ENCODE measurements at regions not wholly inside any gene's neighbourhood (a gene's known extent, or its start where the extent isn't known, plus 50 kb on each side); places are given as distances from the start of the nearest gene placed in this dataset.

GRCh38 chr5:159758189-159758588, 158.1 kb upstream of the ADRA1B start:
- no peak for DNase-seq (ENCODE audit: low spot score)

- no peak for DNase-seq (ENCODE audit: low spot score)
These were observed 156.4 kb upstream of the ADRA1B start for GRCh38 chr5:159759791-159760290.

DNA sequence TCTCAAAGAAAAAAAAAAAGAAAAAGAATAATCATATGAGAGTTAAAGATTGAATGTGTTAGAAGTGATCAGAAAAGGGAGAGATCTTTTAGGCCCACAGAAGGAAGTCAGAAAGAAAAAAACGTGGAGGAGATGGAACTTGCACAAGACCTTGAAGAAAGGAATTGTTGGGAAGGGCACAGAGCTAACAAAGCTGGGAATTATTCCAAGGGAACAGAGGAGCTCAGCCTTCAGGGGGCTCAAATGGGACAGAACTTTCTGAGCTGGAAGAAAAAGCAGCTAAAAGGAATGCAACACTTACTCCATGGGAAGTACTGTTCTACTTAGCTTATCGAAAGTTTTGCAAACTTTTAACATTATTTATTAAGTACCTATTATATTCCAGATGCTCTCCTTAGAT, 153.4 kb upstream of the ADRA1B start:
- no peak for DNase-seq (ENCODE audit: low spot score)

GRCh38 chr5:159763562-159763961, 152.7 kb upstream of the ADRA1B start:
- no peak for DNase-seq (ENCODE audit: low spot score)

- no peak for DNase-seq (ENCODE audit: low spot score)
These were observed 151.8 kb upstream of the ADRA1B start for GRCh38 chr5:159764283-159765134.

GRCh38 chr5:159765135-159765433, 151.2 kb upstream of the ADRA1B start:
- no peak for DNase-seq (ENCODE audit: low spot score)

GRCh38 chr5:159765760-159766517, 150.3 kb upstream of the ADRA1B start:
- DNase-seq (ENCODE audit: low spot score), result no peak

- DNase-seq (ENCODE audit: low spot score), result no peak
These were observed 148.0 kb upstream of the ADRA1B start for GRCh38 chr5:159768243-159768642.

GRCh38 chr5:159772698-159773061, 143.6 kb upstream of the ADRA1B start:
- DNase-seq (ENCODE audit: low spot score), result no peak

- DNase-seq (ENCODE audit: low spot score), result peak; percentile 69
These were observed 143.0 kb upstream of the ADRA1B start for GRCh38 chr5:159773062-159773924.

DNA sequence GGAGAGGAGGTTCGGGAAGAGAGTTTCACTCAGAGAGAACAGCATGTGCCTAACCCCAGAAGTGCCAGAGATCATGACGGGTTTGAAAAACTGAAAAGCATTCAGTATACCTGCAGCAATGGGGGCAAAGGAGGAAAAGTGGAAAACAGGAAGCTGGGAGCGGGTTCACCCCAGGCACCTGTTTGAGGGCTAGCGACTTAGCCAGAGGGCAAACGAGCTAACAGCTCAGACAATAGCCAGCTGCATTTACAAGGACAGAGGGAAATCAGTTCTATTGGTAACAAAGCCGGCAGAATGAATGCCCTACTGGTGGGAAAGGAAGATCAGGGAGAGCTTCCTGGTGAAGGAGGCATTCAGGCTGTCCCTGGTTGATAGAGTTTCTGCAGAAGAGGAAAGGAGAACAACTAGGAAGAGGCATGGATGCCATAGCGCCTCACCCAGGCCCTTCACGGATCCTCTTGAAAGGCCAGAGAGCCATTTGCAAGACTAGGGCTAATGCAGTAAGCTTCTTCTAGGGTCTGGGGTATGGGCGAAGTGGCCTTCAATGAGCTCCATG, 141.7 kb upstream of the ADRA1B start:
- DNase-seq (ENCODE audit: low spot score), result no peak

- DNase-seq (ENCODE audit: low spot score), result no peak
These were observed 140.4 kb upstream of the ADRA1B start for GRCh38 chr5:159775890-159776289.

DNA sequence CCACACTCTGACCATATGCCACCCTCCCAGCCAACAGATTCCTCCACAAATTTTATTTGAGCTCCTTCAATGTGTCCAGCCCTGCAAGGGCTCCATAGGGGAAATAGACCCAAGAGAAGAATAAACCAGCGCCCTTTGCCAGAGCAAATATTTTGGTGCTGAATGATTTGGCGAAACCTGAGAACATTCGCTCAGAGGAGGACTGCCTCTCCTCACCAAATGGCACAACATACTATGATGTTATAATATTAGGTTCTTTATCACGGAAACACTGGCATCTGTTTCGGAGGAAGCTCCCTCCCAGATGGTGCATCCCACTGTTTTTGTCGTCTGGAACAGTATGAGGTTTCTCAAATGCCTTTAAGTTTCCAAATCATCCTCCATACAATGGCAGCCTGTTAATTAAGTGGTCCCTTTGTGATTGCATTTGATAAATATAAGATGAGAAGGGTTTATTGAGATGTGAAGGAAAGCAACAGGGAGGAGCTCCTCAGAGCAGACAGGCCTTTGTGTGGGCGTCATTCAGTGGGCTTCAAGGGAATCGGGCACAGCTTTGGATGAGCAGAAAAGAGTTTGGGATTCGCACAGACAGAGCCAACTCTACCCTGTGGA, 139.1 kb upstream of the ADRA1B start:
- no peak for DNase-seq (ENCODE audit: low spot score)

DNA sequence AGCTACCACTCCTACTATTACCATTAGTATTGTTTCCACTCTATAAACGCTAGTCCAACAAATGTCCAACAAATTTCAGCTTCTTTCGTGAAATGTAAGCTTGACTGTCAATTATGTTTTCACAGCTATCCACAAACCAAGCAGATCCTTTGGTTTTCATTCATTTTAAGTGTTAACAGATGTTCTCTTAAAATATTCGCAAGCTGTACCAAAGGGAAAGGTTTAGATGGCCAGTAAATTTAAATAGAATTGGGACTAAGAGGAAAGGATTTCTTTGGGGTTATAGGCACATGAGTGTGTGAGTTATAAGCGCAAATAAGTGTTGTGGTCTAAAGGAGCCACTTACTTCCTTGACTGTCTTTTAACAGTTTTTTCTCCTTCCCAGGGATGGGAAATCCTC, 136.8 kb upstream of the ADRA1B start:
- no peak for DNase-seq (ENCODE audit: low spot score)

- no peak for DNase-seq (ENCODE audit: low spot score)
These were observed 136.0 kb upstream of the ADRA1B start for GRCh38 chr5:159780246-159780645.

- no peak for DNase-seq (ENCODE audit: low spot score)
These were observed 134.6 kb upstream of the ADRA1B start for GRCh38 chr5:159781626-159782157.

DNA sequence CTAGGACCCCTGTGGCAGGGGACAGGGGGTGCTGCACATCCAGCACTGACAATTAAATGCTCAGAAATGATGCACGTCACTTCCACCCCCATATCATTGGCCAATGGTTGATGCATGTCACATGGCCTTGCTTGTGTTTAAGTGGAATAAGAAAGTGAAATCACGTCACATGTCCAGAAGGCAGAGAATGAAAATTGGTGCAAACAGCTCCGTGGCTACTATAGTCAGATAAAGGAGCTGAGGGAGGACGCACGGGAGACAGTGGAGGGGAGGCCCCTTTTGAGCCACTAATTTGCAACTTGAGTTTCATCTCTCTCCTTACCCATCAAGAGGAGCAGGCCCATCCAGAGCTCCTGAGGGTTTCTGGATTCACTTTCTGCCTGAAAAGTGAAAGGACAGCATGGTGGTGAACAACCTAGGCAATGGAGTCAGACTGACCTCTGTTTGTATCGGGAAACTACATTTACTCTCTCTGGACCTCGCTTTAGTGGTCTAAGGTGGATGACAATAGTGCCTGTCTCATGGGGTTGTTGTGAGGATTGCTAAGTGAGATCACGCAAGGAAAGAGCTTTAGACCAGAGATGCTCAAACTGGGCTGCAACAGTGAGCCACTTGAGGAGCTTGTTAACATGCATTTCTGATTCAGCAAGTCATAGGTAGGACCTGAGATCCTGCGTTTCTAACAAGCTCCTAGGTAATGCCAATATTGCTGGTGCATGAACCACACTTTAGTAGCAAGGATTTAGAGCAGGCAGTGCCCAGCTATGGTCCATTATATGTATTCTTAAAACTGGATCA, 133.9 kb upstream of the ADRA1B start:
- no peak for DNase-seq (ENCODE audit: low spot score)

DNA sequence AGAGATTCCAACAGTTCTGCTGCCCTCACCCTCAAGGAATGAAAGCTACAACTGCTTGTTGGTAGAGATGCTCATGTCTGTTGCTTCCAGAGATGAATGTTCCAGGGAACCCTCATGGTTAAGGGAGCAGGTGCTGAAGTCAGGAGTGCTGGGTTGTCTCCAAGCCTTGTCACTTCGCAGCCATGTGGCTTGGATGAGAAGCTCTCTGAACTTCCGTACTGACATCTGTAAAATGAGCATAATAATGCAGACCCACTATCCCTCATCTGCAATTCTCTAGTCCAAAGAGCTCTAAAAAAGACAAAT, 133.3 kb upstream of the ADRA1B start:
- DNase-seq (ENCODE audit: low spot score), result no peak

GRCh38 chr5:159783726-159784247, 132.5 kb upstream of the ADRA1B start:
- DNase-seq (ENCODE audit: low spot score), result no peak

- no peak for DNase-seq (ENCODE audit: low spot score)
These were observed 131.3 kb upstream of the ADRA1B start for GRCh38 chr5:159784993-159785392.

Data from ureter (tissue), 1 donor.